GM21526 (cell line): ENCODE measurements at regions not wholly inside any gene's neighbourhood (a gene's known extent, or its start where the extent isn't known, plus 50 kb on each side); places are given as distances from the start of the nearest gene placed in this dataset.

Experiments used
- ATAC-seq: cut with Tn5 transposase; IDR thresholded peaks from one replicate; pipeline ENCODE4 v1.9.1; 2021; ENCODE audit warnings: moderate library complexity; ENCODE audit not compliant: unreplicated experiment, low FRiP score

DNA sequence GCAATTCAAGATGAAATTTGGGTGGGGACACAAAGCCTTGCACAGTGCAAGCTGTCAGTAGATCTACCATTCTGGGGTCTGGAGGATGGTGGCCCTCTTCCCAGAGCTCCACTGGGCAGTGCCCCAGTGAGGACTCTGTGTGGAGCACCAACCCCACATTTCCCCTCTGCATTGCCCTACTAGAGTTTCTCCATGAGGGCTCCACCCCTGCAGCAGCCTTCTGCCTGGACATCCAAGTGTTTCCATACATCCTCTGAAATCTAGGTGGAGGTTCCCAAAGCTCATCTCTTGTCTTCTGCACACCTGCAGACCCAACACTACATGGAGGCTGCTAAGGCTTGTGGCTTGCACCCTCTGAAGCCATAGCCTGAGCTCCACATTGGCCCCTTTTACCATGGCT, 402.3 kb downstream of the RAB28 start:
- ATAC-seq: no peak

- ATAC-seq: no peak
These were observed 417.1 kb downstream of the RAB28 start for GRCh38 chr4:13067077-13067476.

- no peak for ATAC-seq
These were observed 425.1 kb downstream of the RAB28 start for GRCh38 chr4:13059019-13059418.

GRCh38 chr4:13056630-13057189, 427.4 kb downstream of the RAB28 start:
- ATAC-seq: no peak

DNA sequence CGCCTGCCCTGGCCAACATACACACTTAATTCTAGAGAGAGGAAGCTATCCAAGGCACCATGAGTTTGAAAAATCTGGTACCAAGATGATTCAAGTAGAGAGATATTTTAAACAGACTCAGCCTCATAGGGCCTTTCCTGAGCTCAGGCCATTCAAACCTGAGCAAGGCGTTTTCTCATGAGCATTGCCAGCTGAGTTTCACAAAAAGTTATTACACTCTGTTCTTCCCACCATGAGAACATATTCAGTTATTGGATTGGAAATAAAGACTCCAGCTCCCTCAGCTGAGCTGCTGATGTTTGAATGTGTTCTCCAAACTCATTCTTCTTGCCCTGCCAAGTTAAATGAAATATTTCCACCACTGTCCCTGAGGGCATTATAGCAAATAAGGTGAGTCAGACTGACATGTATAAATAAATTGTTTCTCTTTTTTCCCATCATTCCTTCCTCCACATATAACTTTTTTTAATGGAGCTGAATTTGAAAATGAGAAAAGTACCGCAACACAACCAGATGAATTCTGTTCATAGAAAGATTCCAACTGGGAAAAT, 429.6 kb downstream of the RAB28 start:
- ATAC-seq: no peak

GRCh38 chr4:13047591-13047990, 436.5 kb downstream of the RAB28 start:
- ATAC-seq: no peak

- ATAC-seq: no peak
These were observed 447.3 kb downstream of the RAB28 start for GRCh38 chr4:13036841-13037240.

DNA sequence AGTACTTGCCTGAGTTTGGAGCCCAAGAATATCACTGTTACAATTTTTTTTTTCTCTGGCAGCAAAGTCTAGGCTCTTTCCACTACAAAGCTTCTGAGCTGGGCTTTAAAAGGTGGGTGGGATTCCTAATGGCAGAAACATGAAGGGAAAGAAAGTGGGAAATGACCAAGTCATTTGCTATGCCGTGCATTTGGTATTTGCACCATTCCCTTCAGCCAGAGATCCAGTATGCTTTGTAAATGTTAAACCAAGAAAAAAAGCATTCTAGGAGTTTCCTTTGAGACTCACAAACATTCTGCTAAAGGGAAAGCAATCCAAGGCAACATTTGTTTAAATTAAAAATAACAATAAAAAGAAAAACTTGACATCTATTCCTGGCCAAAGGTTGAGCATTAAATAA, 451.2 kb downstream of the RAB28 start:
- no peak for ATAC-seq

DNA sequence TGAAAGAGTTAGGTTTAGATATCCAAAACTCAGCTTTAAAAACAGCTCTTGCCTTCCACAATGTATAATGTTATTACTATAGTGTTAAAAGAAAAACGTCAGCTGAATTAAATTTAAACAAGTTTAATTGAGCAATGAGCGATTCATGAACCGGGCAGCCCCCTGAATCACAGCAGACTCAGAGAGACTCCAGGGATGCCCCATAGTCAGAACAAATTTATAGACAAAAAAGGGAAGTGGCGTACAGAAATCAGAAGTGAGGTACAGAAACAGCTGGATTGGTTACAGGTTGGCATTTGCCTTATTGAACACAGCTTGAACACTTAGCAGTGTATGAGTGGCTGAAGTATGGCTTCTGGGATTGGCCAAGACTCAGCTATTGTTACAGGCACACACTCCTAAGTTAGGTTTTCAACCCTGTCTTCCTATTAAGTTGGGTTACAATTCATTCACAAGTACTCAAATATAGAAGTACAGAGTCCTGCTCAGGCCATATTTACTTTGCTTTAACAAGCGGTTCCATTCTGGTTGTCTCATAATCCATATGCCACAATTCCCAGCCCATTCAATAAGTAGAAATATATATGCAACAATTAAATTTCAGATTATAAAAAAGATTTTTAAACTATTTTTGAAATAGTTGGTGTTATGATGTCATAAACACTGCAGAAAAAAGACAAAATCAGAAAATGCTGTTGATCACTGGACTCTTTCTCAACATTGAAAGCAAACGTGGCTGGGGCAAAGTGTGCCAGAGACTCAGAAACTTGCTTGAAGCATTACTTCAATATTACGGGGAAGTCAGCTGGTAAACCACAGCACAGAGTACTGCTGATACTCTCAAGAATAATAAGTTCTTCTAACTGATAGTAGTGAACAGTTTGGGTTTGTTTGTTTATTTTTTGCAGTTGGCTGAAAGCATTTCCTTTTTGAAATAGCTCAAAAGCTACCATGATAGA, 459.7 kb downstream of the RAB28 start:
- ATAC-seq: no peak

- ATAC-seq: no peak
These were observed 476.2 kb downstream of the RAB28 start for GRCh38 chr4:13007802-13008470.

DNA sequence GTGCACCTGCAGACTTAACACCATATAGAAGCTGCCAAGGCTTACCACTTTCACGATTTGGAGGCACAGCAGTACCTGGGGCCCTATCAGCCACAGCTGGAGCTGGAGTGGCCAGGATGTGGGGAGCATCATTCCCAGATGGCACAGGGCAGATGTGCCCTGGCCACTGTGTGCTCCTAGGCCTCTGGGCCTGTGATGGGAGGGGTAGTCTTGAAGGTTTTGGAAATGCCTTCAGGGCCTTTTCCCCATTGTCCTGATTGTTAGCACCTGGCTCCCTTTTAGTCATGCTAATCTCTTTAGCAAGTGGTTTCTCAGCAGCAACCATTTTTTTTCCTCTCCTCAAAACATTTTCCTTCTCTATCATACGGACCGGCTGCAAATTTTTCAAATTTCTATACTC, 490.2 kb downstream of the RAB28 start:
- ATAC-seq: no peak

DNA sequence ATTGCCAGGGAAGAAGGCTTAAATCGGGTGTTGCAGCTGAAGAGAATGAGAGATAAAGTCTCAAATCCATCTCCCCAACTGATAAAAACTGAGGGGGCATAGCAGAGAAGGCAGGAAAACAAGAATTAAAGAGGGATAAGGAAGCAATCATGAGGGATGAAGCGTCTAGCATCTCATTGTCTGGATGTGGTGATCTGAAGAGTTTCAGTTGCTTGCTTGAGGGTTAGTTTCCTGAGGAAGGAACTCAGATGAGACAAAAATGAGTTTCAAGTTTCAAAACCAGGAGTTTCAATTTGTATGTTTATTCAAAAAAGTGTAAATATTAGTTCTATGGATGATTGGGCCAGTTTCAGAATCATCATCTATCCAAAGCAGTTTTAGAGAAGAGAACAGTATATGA, 496.9 kb downstream of the RAB28 start:
- no peak for ATAC-seq

- ATAC-seq: no peak
These were observed 504.3 kb downstream of the RAB28 start for GRCh38 chr4:12979797-12980196.

DNA sequence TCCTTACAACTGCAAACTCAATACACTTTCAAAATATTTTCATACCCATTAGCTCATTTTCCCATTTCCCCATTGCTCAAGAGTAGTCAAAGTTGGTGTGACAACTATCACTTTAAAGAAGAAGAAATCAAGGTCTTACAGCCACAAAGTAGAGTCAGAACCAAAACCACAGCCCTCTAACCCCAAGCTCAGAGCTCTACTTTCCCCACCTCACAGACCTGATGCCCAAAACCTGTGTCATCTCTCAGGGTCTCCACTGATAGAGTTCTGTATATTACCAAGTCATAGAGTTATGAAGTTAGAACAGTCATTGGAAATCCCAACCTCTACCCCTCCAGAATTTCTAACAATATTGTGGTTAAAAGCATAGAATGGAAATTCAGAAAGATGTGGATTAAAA, 505.8 kb downstream of the RAB28 start:
- no peak for ATAC-seq

DNA sequence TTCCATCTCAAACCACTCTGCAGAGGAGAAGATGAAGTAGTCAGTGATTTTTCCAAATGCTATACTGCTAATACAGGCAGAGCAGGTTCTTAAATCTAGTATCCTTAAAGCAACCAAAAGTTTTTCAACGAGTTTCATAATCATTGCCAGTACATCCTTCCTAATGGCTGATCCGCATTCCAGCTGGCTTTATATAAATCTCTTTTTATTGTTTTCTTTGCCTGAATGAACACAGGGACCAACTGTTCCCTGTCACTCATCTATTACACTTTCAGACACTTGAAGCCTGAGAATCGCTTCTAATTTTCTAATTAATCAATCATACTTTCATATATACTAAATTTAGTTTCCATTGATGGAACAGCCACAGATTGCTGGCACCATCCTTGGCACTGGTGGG, 508.6 kb downstream of the RAB28 start:
- ATAC-seq: no peak

DNA sequence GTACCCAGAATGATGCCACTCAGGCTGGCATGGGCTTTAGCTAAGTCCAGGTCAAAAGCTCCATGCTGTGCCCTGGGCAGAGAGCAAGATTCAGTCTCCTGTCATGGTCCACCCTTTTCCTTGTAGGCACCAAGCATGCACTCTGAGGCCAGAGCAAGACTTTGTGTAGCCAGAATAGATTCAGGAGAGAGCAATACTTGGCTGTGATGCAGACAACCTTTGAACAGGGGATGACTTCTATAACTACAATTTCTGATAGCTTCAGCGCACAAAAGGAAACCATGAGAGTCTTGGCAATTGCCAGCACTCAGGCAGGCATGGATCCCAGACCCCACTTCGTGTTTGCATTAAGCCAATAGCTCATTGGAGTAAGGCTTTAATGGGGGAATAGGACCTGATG, 510.6 kb downstream of the RAB28 start:
- no peak for ATAC-seq

DNA sequence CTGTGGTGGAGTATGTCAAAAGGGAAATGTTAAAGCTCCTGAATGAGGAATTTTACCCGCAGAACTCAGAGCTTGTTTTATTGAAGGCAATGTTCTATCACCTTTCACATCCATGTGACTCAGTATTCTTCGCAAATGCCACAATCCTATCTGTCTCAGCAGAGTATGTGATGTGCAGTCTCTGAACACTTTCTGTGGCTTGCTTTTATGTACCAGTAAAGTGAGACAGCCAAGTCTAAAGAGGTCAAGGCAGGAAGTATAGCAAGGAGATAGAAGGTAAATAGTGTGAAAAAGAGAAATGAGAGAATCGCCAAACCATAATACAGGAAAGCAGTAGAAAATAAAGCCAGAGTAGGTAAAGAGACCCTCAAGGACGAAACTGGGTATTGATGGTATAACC, 515.8 kb downstream of the RAB28 start:
- no peak for ATAC-seq

DNA sequence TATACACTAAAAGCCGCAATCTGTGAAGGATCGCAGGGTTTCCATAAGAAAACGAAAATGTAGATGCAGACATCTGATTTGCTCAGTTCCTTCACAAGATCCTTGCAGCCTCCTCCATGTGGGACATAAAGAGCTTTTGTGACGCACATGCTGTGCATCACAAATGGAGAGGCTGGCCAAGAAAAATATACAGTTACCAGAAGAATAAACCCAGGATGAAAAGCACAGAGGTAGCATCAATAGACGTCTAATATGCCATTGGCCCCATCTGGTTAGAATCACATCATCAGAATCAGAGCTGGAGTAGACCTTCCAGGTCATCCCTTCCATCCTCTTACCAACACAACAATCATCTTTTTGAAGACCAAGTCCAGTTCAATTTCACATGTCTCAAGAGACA, 517.4 kb downstream of the RAB28 start:
- ATAC-seq: no peak

DNA sequence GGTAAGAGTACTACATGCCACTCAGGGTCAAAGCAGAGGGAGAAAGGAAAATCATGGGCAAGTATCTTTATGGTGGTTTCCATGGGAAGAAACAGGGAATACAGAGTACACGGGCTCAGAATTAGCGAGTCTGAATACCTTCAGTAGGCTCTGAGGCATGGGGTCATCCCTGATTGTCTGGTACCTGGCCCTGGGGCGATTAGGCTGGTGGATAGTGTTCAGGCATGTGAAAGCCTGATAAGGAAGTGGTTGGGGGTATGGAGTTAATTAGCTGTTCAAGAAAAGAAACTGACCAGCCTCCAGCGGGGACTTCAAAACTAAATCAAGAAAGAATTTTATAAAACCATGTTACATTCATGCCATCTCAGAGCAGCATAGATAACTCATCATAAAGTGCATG, 518.8 kb downstream of the RAB28 start:
- ATAC-seq: no peak

DNA sequence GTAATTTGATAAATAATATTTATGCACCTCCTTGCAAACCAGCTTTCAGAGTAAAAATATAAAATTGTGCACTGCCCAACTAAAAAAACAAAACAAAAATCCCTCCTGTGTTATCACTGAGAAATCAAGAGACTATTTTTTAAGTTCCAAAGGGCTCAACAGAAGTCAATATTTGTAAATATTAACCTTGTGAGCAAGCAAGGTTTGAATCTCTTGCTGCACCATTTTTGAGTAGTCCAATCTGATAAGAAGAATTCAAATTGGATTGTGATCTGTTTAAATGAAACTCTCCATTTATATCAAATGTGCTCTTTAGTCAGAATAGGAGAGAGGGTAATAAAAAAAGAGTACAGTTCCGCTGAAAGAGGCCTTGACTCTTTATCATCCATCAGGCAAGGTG, 520.2 kb downstream of the RAB28 start:
- ATAC-seq: no peak

DNA sequence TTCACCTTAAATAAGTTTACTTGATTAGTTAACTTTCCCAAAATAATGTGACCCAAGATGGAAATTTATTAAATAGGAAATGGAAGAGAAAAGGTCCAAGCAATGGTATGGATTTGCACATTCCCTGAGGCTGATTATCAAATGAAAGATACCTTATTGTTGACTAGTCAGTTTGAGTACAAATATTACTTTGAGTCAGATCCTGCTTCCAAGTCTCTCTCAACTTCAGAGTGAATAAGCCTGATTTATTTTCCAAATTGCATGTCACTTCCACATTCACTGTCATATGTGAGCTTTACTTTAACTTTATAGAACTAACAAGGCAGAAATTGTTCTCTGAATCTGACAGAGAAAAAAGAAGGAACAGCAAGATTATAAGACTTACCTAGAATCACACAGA, 520.8 kb downstream of the RAB28 start:
- ATAC-seq: no peak
